Osteocyte (in vitro differentiated cells): ENCODE measurements at regions not wholly inside any gene's neighbourhood (a gene's known extent, or its start where the extent isn't known, plus 50 kb on each side); places are given as distances from the start of the nearest gene placed in this dataset.
A peak's percentile ranks its signal among the peaks of the same experiment; 100 is the strongest.
"Not testable (repeated sequence)": the region's sequence is repeated elsewhere in the genome, so short reads cannot be mapped to it uniquely, and the experiment has no call there.

Experiments
- DNase-seq: peaks from one replicate; pipeline ENCODE4 v3.0.0; 2021; ENCODE audit warnings: mixed read lengths; ENCODE audit not compliant: unreplicated experiment; ENCODE audit errors: extremely low spot score
- H3K27ac Mint-ChIP-seq: one replicate; pipeline ENCODE4 v1.8.0; 2021; ENCODE audit warnings: mild to moderate bottlenecking, mixed read lengths; ENCODE audit not compliant: unreplicated experiment
- H3K27me3 Mint-ChIP-seq: one replicate; pipeline ENCODE4 v1.8.0; 2021; ENCODE audit warnings: mixed read lengths; ENCODE audit not compliant: unreplicated experiment
- H3K36me3 Mint-ChIP-seq: one replicate; pipeline ENCODE4 v1.8.0; 2021; ENCODE audit warnings: mixed read lengths; ENCODE audit not compliant: unreplicated experiment
- H3K4me1 Mint-ChIP-seq: one replicate; pipeline ENCODE4 v1.8.0; 2021; ENCODE audit warnings: mixed read lengths; ENCODE audit not compliant: unreplicated experiment
- H3K4me3 Mint-ChIP-seq: one replicate; pipeline ENCODE4 v1.8.0; 2021; ENCODE audit warnings: mild to moderate bottlenecking, moderate library complexity, mixed read lengths; ENCODE audit not compliant: unreplicated experiment
- H3K9me3 Mint-ChIP-seq: one replicate; pipeline ENCODE4 v1.8.0; 2021; ENCODE audit warnings: mixed read lengths; ENCODE audit not compliant: unreplicated experiment
- CTCF ChIP-seq: fragments of 200-600 bp; sonication (generic); IDR thresholded peaks from 2 replicates; pipeline ENCODE4 v1.5.0; 2021; ENCODE audit warnings: antibody characterized with exemption, mild to moderate bottlenecking, moderate library complexity

- Mint-ChIP-seq H3K4me1 (peaks cover 7% of the 10 kb centered on the region), H3K9me3 (no peaks in the 10 kb centered on the region), H3K4me3 (no peak overlapping the region), H3K27ac (no peak overlapping the region), H3K36me3 (no peaks in the 10 kb centered on the region), H3K27me3 (no peaks in the 10 kb centered on the region)
- TF ChIP-seq CTCF = no peak
- no peak for DNase-seq
Observed at GRCh38 chr14:71560751-71561150, 371.5 kb upstream of the RGS6 start.

- H3K27me3 Mint-ChIP-seq = no peaks in the 10 kb centered on the region
- peaks cover 7% of the 10 kb centered on the region for H3K4me1 Mint-ChIP-seq
- no peak overlapping the region for H3K27ac Mint-ChIP-seq
- DNase-seq = no peak
- H3K9me3 Mint-ChIP-seq = no peaks in the 10 kb centered on the region
- H3K4me3 Mint-ChIP-seq = no peak overlapping the region
- TF ChIP-seq CTCF = no peak
- no peaks in the 10 kb centered on the region for H3K36me3 Mint-ChIP-seq
Observed at GRCh38 chr14:71563492-71564153, 368.6 kb upstream of the RGS6 start.

- no peak overlapping the region for H3K27ac Mint-ChIP-seq
- TF ChIP-seq CTCF = no peak
- H3K4me3 Mint-ChIP-seq = no peak overlapping the region
- no peaks in the 10 kb centered on the region for H3K36me3 Mint-ChIP-seq
- H3K27me3 Mint-ChIP-seq = no peaks in the 10 kb centered on the region
- H3K9me3 Mint-ChIP-seq = no peaks in the 10 kb centered on the region
- peaks cover 7% of the 10 kb centered on the region for H3K4me1 Mint-ChIP-seq
- DNase-seq = no peak
Observed at GRCh38 chr14:71566276-71566675, 366.0 kb upstream of the RGS6 start.

- not testable (repeated sequence) for H3K27me3 Mint-ChIP-seq, H3K9me3 Mint-ChIP-seq, H3K27ac Mint-ChIP-seq, H3K4me3 Mint-ChIP-seq, H3K36me3 Mint-ChIP-seq, DNase-seq, H3K4me1 Mint-ChIP-seq
Observed at GRCh38 chr14:71567499-71568133, 364.6 kb upstream of the RGS6 start.

DNA sequence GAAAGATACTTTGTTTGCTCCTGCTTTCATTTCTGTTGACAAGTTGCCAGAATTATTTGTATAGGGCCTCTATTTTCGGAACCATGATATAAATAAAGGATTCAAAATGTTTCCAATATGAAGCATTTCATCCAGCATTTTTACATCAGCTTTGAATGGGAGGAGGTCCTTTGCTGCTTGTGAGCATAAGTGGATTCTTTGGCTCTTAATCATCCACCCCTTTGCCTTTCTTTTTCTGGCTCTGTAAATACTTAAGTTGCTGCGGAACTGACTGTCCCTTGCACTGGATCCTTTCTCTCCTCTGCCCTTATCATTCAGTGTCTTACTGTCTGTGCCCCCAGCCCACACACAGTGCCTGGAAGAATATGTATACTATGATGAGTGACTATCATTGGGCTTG, 357.3 kb upstream of the RGS6 start:
- no peak for TF ChIP-seq CTCF
- Mint-ChIP-seq H3K4me1 (peaks cover 30% of the 10 kb centered on the region), H3K4me3 (no peak overlapping the region), H3K9me3 (no peaks in the 10 kb centered on the region), H3K27ac (peak overlapping the region; percentile 75), H3K27me3 (no peaks in the 10 kb centered on the region), H3K36me3 (no peaks in the 10 kb centered on the region)
- DNase-seq = no peak
